ENCODE measurements at regions not wholly inside any gene's neighbourhood (a gene's known extent, or its start where the extent isn't known, plus 50 kb on each side); places are given as distances from the start of the nearest gene placed in this dataset.

- DNase-seq (ENCODE audit: low spot score) = no peak
- intact Hi-C loops (cut with DNase I) = no loop called here
Measured at GRCh38 chr1:87191646-87192045, 137.0 kb upstream of the LMO4 start.

DNA sequence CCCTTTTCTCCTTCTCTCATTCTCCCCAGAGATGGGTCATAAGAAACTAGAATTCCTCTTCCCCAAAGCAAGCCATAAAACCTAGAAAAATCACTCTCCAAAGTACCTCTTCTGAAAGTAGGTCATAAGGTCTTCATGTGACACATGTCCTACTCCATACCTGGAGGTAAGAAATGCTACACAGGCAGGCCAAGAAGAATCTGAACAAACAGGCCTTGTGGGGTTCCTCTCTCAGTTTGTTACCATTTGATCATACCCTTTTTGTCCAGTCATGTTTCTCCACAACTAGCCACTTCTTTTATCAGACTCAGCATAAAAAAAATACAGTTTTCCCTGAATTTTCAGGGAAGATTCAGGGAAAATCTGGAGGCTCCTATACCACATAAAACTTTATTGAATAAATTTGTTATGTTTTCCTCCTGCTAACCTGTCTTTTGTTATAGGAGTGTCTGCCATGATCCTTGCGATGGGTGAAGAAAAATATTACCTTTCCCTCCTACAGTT lies 134.4 kb upstream of the LMO4 start:
- intact Hi-C loops (cut with DNase I) = no loop called here
- DNase-seq (ENCODE audit: low spot score) = no peak

- DNase-seq (ENCODE audit: low spot score) = no peak
- intact Hi-C loops (cut with DNase I) = no loop called here
Measured at GRCh38 chr1:87194856-87195255, 133.8 kb upstream of the LMO4 start.

- no peak for DNase-seq (ENCODE audit: low spot score)
- intact Hi-C loops (cut with DNase I) = no loop called here
Measured at GRCh38 chr1:87196110-87196827, 132.4 kb upstream of the LMO4 start.

GRCh38 chr1:87197156-87197555 lies 131.5 kb upstream of the LMO4 start:
- DNase-seq (ENCODE audit: low spot score) = no peak
- intact Hi-C loops (cut with DNase I) = no loop called here

- DNase-seq (ENCODE audit: low spot score) = no peak
- intact Hi-C loops (cut with DNase I) = no loop called here
Measured at GRCh38 chr1:87197641-87198040, 131.0 kb upstream of the LMO4 start.

DNA sequence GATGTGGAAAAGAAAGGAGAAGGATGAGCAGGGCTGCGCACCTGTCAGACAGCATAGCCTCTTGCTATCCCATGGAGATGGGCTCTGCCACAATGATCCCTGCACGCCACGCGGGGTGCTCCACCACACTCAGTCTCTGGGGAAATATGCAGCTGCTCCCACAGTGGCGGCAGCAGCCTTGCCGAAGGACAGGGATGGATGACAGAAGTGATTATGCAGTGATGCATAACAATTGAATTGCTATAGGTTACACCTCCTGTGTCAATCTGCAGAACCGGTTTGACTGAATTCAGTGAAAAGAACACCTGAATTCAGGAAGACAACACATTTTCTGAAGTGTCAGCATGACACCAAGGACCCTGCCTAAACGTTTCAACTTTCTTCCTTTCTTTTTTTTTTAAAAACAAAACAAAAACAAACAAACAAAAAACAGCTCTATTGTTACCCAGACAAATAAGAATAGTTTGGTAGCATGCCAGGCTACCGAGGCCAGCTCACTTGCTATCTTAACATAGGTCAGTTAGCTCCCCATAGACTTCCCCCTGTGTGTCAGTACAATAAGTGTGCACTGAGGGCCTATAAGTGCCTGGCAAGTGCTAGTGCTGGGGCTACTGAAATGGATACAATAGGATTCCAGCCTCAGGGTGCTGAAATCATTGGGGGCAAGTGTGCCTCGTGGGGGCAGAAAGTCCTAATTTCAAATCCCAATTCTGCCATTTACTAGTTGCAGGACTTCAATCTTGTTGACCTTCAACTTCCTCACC lies 127.6 kb upstream of the LMO4 start:
- intact Hi-C loops (cut with DNase I) = no loop called here
- no peak for DNase-seq (ENCODE audit: low spot score)

GRCh38 chr1:87201768-87202167 lies 126.9 kb upstream of the LMO4 start:
- DNase-seq (ENCODE audit: low spot score) = no peak
- intact Hi-C loops (cut with DNase I) = loop anchor here in 1 of 2 donors (1.0 kb wide), 1 partner anchor 21 kb away; no protein-coding TSS in a partner anchor

DNA sequence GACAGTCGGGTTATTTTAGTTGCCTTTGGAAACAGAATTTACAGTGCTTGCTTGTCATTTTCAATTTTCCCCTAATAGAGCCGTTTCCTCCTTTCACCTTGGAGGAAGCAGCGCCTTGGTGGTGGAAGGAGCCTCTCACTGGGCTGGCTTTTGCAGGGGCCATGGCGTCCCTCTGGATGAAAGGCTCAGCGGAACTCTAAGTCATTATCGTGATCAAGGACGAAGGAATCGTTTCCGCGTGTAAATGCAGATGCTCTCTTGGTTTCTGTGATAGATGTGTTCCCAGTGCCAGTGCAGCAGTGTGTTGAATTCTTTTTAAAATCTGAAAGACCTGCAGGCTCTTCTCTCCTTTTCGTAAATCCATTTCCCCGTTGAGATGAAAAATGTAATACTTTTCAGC lies 126.2 kb upstream of the LMO4 start:
- no peak for DNase-seq (ENCODE audit: low spot score)
- intact Hi-C loops (cut with DNase I) = loop anchor here in 1 of 2 donors (1.0 kb wide), 1 partner anchor 20 kb away; no protein-coding TSS in a partner anchor

DNA sequence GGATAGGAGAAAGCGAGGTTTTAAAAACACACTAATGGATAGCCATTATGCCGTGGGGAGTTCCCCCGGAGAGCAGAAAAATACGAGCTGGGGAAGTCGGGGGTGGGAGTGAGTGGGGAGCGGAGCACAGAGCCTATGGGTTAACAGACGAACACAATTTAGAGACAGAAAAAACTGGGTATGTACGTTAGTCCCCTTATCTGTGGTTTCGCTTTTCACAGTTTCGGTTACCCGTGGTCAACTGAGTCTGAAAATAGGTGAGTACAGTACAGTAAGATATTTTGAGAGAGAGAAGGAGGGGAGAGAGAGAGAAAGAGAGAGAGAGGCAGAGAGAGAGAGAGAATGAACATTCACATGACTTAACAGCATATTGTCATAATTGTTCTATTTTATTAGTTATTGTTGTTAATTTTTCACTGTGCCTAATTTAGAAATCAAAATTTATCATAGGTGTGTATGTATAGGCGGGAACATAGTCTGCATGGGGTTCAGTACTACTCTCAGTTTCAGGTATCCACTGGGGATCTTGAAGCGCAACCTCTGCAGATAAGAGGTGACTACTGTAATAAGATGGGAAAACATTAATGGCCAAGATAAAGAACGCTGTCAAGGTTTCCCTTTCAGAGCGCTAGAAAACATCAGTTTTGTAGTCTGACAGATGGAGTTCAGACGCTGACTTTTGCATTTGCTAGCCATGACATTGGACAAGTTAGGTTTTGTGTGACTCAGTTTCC lies 125.6 kb upstream of the LMO4 start:
- intact Hi-C loops (cut with DNase I) = loop anchor here in 1 of 2 donors (1.0 kb wide), 1 partner anchor 19 kb away; no protein-coding TSS in a partner anchor
- no peak for DNase-seq (ENCODE audit: low spot score)

GRCh38 chr1:87203904-87204303 lies 124.8 kb upstream of the LMO4 start:
- no peak for DNase-seq (ENCODE audit: low spot score)
- intact Hi-C loops (cut with DNase I) = no loop called here

- no peak for DNase-seq (ENCODE audit: low spot score)
- intact Hi-C loops (cut with DNase I) = no loop called here
Measured at GRCh38 chr1:87204441-87204840, 124.2 kb upstream of the LMO4 start.

GRCh38 chr1:87204921-87205320 lies 123.8 kb upstream of the LMO4 start:
- intact Hi-C loops (cut with DNase I) = no loop called here
- no peak for DNase-seq (ENCODE audit: low spot score)

- intact Hi-C loops (cut with DNase I) = no loop called here
- DNase-seq (ENCODE audit: low spot score) = no peak
Measured at GRCh38 chr1:87206044-87206831, 122.4 kb upstream of the LMO4 start.

GRCh38 chr1:87208080-87208479 lies 120.6 kb upstream of the LMO4 start:
- intact Hi-C loops (cut with DNase I) = no loop called here
- no peak for DNase-seq (ENCODE audit: low spot score)

DNA sequence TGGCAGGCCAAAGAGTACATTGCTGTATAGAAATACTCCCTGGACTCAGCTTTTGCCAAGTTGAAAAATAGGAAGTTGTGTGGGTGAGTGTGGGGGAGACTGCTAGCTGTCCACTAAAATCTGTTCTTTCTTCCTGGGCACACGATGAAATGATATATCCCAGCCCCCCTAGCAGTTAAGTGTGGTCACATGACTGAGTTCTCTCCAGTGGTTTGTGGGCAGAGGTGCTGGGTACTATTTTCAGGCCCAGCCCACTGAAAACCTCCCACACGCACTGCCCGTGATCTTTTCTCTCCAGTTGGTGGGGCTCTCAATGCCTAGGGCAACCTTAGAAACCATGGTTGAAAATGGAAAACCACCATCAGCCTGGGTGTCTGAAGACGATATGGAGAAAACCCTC lies 119.7 kb upstream of the LMO4 start:
- no peak for DNase-seq (ENCODE audit: low spot score)
- intact Hi-C loops (cut with DNase I) = no loop called here

DNA sequence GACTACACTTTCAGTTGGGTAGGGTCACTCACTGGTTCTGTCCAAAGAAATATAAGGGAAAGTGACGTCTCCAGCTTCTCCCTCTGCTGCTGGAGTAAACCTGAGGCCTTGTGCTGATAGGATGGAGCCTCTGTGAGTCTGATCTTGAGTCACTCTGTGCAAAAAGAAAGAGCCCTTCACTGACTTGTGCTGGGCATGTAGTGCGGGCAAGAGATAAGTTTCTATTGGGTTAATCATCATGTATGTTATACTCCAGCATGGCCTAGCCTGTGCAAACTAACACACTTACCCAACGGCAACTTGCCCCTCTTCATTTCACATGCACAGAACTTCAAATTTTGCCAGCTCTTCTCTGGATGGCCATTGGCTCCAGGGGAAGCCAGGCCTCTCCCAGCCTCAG lies 118.5 kb upstream of the LMO4 start:
- DNase-seq (ENCODE audit: low spot score) = no peak
- intact Hi-C loops (cut with DNase I) = no loop called here

- DNase-seq (ENCODE audit: low spot score) = no peak
- intact Hi-C loops (cut with DNase I) = no loop called here
Measured at GRCh38 chr1:87212431-87213134, 116.1 kb upstream of the LMO4 start.

GRCh38 chr1:87213135-87213515 lies 115.6 kb upstream of the LMO4 start:
- intact Hi-C loops (cut with DNase I) = no loop called here
- DNase-seq (ENCODE audit: low spot score) = no peak
